ENCODE measurements at regions not wholly inside any gene's neighbourhood (a gene's known extent, or its start where the extent isn't known, plus 50 kb on each side); places are given as distances from the start of the nearest gene placed in this dataset.

GRCh38 chr11:15817001-15817400, 539.3 kb downstream of the SOX6 start:
- H2AFZ ChIP-seq (ENCODE audit: low read length), result no peak overlapping the region
- no peaks in the 10 kb centered on the region for H3K79me2 ChIP-seq (ENCODE audit: low read length)
- no peak overlapping the region for H3K4me2 ChIP-seq (ENCODE audit: low read depth, low read length, poor library complexity, severe bottlenecking)
- no peak overlapping the region for H3K27ac ChIP-seq (ENCODE audit: low read length)
- H3K4me3 ChIP-seq (ENCODE audit: low read length), result no peak overlapping the region
- H4K20me1 ChIP-seq (ENCODE audit: insufficient read depth, low read depth, low read length), result no peaks in the 10 kb centered on the region
- no peak for DNase-seq
- no peaks in the 10 kb centered on the region for H3K36me3 ChIP-seq (ENCODE audit: insufficient read depth, low read length)
- no peaks in the 10 kb centered on the region; the same call in 1 of the 2 replicates for H3K27me3 ChIP-seq (ENCODE audit: low read length)
- no peak overlapping the region for H3K9ac ChIP-seq (ENCODE audit: low read length)
- H3K9me2 ChIP-seq (replicated peaks; ENCODE audit: insufficient read depth, low read length), result no peaks in the 10 kb centered on the region
- no peaks in the 10 kb centered on the region for H3K9me3 ChIP-seq (ENCODE audit: low read length)
- H3K4me1 ChIP-seq (ENCODE audit: low read length), result no peaks in the 10 kb centered on the region

GRCh38 chr11:15818132-15818842, 538.1 kb downstream of the SOX6 start:
- Histone ChIP-seq H3K79me2 (ENCODE audit: low read length) (no peaks in the 10 kb centered on the region), H3K4me2 (ENCODE audit: low read depth, low read length, poor library complexity, severe bottlenecking) (no peak overlapping the region), H3K4me1 (ENCODE audit: low read length) (no peaks in the 10 kb centered on the region), H4K20me1 (ENCODE audit: insufficient read depth, low read depth, low read length) (no peaks in the 10 kb centered on the region), H3K9me3 (ENCODE audit: low read length) (no peaks in the 10 kb centered on the region), H2AFZ (ENCODE audit: low read length) (no peak overlapping the region), H3K27me3 (ENCODE audit: low read length) (no peaks in the 10 kb centered on the region; the same call in 1 of the 2 replicates), H3K9ac (ENCODE audit: low read length) (no peak overlapping the region), H3K36me3 (ENCODE audit: insufficient read depth, low read length) (no peaks in the 10 kb centered on the region), H3K4me3 (ENCODE audit: low read length) (no peak overlapping the region), H3K27ac (ENCODE audit: low read length) (no peak overlapping the region), H3K9me2 (replicated peaks; ENCODE audit: insufficient read depth, low read length) (no peaks in the 10 kb centered on the region)
- no peak for DNase-seq

- Histone ChIP-seq H3K27me3 (ENCODE audit: low read length) (no peaks in the 10 kb centered on the region; the same call in 1 of the 2 replicates), H4K20me1 (ENCODE audit: insufficient read depth, low read depth, low read length) (no peaks in the 10 kb centered on the region), H3K9ac (ENCODE audit: low read length) (no peak overlapping the region), H3K9me3 (ENCODE audit: low read length) (no peaks in the 10 kb centered on the region), H2AFZ (ENCODE audit: low read length) (no peak overlapping the region), H3K4me2 (ENCODE audit: low read depth, low read length, poor library complexity, severe bottlenecking) (no peak overlapping the region), H3K9me2 (replicated peaks; ENCODE audit: insufficient read depth, low read length) (no peaks in the 10 kb centered on the region), H3K27ac (ENCODE audit: low read length) (no peak overlapping the region), H3K79me2 (ENCODE audit: low read length) (no peaks in the 10 kb centered on the region), H3K4me1 (ENCODE audit: low read length) (no peaks in the 10 kb centered on the region), H3K4me3 (ENCODE audit: low read length) (no peak overlapping the region), H3K36me3 (ENCODE audit: insufficient read depth, low read length) (no peaks in the 10 kb centered on the region)
- DNase-seq, result peak; percentile 79
Measured at GRCh38 chr11:15819679-15820286, 536.6 kb downstream of the SOX6 start.

- H3K27ac ChIP-seq (ENCODE audit: low read length), result no peak overlapping the region
- no peaks in the 10 kb centered on the region for H3K4me1 ChIP-seq (ENCODE audit: low read length)
- H3K36me3 ChIP-seq (ENCODE audit: insufficient read depth, low read length), result no peaks in the 10 kb centered on the region
- H2AFZ ChIP-seq (ENCODE audit: low read length), result no peak overlapping the region
- no peaks in the 10 kb centered on the region for H3K79me2 ChIP-seq (ENCODE audit: low read length)
- no peaks in the 10 kb centered on the region; the same call in 1 of the 2 replicates for H3K27me3 ChIP-seq (ENCODE audit: low read length)
- no peak for DNase-seq
- H3K9ac ChIP-seq (ENCODE audit: low read length), result no peak overlapping the region
- no peaks in the 10 kb centered on the region for H4K20me1 ChIP-seq (ENCODE audit: insufficient read depth, low read depth, low read length)
- H3K9me3 ChIP-seq (ENCODE audit: low read length), result no peaks in the 10 kb centered on the region
- H3K4me2 ChIP-seq (ENCODE audit: low read depth, low read length, poor library complexity, severe bottlenecking), result no peak overlapping the region
- no peak overlapping the region for H3K4me3 ChIP-seq (ENCODE audit: low read length)
- H3K9me2 ChIP-seq (replicated peaks; ENCODE audit: insufficient read depth, low read length), result no peaks in the 10 kb centered on the region
Measured at GRCh38 chr11:15821451-15821850, 534.9 kb downstream of the SOX6 start.

GRCh38 chr11:15824060-15824459, 532.3 kb downstream of the SOX6 start:
- H3K9ac ChIP-seq (ENCODE audit: low read length), result no peak overlapping the region
- H3K79me2 ChIP-seq (ENCODE audit: low read length), result no peaks in the 10 kb centered on the region
- H3K4me2 ChIP-seq (ENCODE audit: low read depth, low read length, poor library complexity, severe bottlenecking), result no peak overlapping the region
- DNase-seq, result no peak
- H3K9me2 ChIP-seq (replicated peaks; ENCODE audit: insufficient read depth, low read length), result no peaks in the 10 kb centered on the region
- H3K4me1 ChIP-seq (ENCODE audit: low read length), result no peaks in the 10 kb centered on the region
- no peaks in the 10 kb centered on the region for H4K20me1 ChIP-seq (ENCODE audit: insufficient read depth, low read depth, low read length)
- no peaks in the 10 kb centered on the region for H3K36me3 ChIP-seq (ENCODE audit: insufficient read depth, low read length)
- H3K9me3 ChIP-seq (ENCODE audit: low read length), result no peaks in the 10 kb centered on the region
- no peak overlapping the region for H3K27ac ChIP-seq (ENCODE audit: low read length)
- no peak overlapping the region for H2AFZ ChIP-seq (ENCODE audit: low read length)
- no peaks in the 10 kb centered on the region; the same call in 1 of the 2 replicates for H3K27me3 ChIP-seq (ENCODE audit: low read length)
- H3K4me3 ChIP-seq (ENCODE audit: low read length), result no peak overlapping the region

- Histone ChIP-seq H3K4me3 (ENCODE audit: low read length) (no peak overlapping the region), H3K27me3 (ENCODE audit: low read length) (no peaks in the 10 kb centered on the region)
- no peak for DNase-seq
Measured at GRCh38 chr11:15825976-15826650, 530.2 kb downstream of the SOX6 start.

GRCh38 chr11:15826826-15827225, 529.5 kb downstream of the SOX6 start:
- H4K20me1 ChIP-seq (ENCODE audit: insufficient read depth, low read depth, low read length), result no peaks in the 10 kb centered on the region
- H3K9me3 ChIP-seq (ENCODE audit: low read length), result no peaks in the 10 kb centered on the region

More at GRCh38 chr11:15825976-15826650, 530.2 kb downstream of the SOX6 start:
- no peaks in the 10 kb centered on the region for H3K4me1 ChIP-seq (ENCODE audit: low read length)
- H2AFZ ChIP-seq (ENCODE audit: low read length), result no peak overlapping the region
- H3K36me3 ChIP-seq (ENCODE audit: insufficient read depth, low read length), result no peaks in the 10 kb centered on the region
- no peaks in the 10 kb centered on the region for H3K9me3 ChIP-seq (ENCODE audit: low read length)
- H3K4me2 ChIP-seq (ENCODE audit: low read depth, low read length, poor library complexity, severe bottlenecking), result no peak overlapping the region
- no peaks in the 10 kb centered on the region for H3K79me2 ChIP-seq (ENCODE audit: low read length)
- no peak overlapping the region for H3K9ac ChIP-seq (ENCODE audit: low read length)
- H3K9me2 ChIP-seq (replicated peaks; ENCODE audit: insufficient read depth, low read length), result no peaks in the 10 kb centered on the region
- no peaks in the 10 kb centered on the region for H4K20me1 ChIP-seq (ENCODE audit: insufficient read depth, low read depth, low read length)
- no peak overlapping the region for H3K27ac ChIP-seq (ENCODE audit: low read length)

GRCh38 chr11:15828215-15828853, 528.0 kb downstream of the SOX6 start:
- Histone ChIP-seq H4K20me1 (ENCODE audit: insufficient read depth, low read depth, low read length) (no peaks in the 10 kb centered on the region), H3K4me2 (ENCODE audit: low read depth, low read length, poor library complexity, severe bottlenecking) (no peak overlapping the region), H3K27ac (ENCODE audit: low read length) (no peak overlapping the region), H3K79me2 (ENCODE audit: low read length) (no peaks in the 10 kb centered on the region), H3K9me3 (ENCODE audit: low read length) (no peaks in the 10 kb centered on the region), H3K4me3 (ENCODE audit: low read length) (no peak overlapping the region), H3K4me1 (ENCODE audit: low read length) (no peaks in the 10 kb centered on the region), H3K9me2 (replicated peaks; ENCODE audit: insufficient read depth, low read length) (no peaks in the 10 kb centered on the region), H3K27me3 (ENCODE audit: low read length) (no peaks in the 10 kb centered on the region), H3K9ac (ENCODE audit: low read length) (no peak overlapping the region), H2AFZ (ENCODE audit: low read length) (no peak overlapping the region), H3K36me3 (ENCODE audit: insufficient read depth, low read length) (no peaks in the 10 kb centered on the region)
- DNase-seq, result no peak

More at GRCh38 chr11:15826826-15827225, 529.5 kb downstream of the SOX6 start:
- Histone ChIP-seq H3K4me3 (ENCODE audit: low read length) (no peak overlapping the region), H3K36me3 (ENCODE audit: insufficient read depth, low read length) (no peaks in the 10 kb centered on the region), H3K9me2 (replicated peaks; ENCODE audit: insufficient read depth, low read length) (no peaks in the 10 kb centered on the region), H3K9ac (ENCODE audit: low read length) (no peak overlapping the region), H3K4me1 (ENCODE audit: low read length) (no peaks in the 10 kb centered on the region), H3K27ac (ENCODE audit: low read length) (no peak overlapping the region), H3K4me2 (ENCODE audit: low read depth, low read length, poor library complexity, severe bottlenecking) (no peak overlapping the region), H2AFZ (ENCODE audit: low read length) (no peak overlapping the region), H3K27me3 (ENCODE audit: low read length) (no peaks in the 10 kb centered on the region), H3K79me2 (ENCODE audit: low read length) (no peaks in the 10 kb centered on the region)
- DNase-seq, result peak; percentile 73
